Heart right ventricle (tissue), 16 donors: ENCODE measurements at regions not wholly inside any gene's neighbourhood (a gene's known extent, or its start where the extent isn't known, plus 50 kb on each side); places are given as distances from the start of the nearest gene placed in this dataset.
"Not testable (repeated sequence)": the region's sequence is repeated elsewhere in the genome, so short reads cannot be mapped to it uniquely, and the experiment has no call there.

Source experiments
- ATAC-seq, 8 donors: fragments of 200-7000 bp; cut with Tn5 transposase; one replicate each; pipeline ENCODE4 v1.9.1; 2020; ENCODE audit warnings: mild to moderate bottlenecking in 8 of 8, moderate library complexity in 8 of 8, moderate number of reproducible peaks in 1 of 8
- DNase-seq, 2 donors: peaks; one replicate each; pipeline ENCODE4 v3.0.0-alpha.2; 2020
- H3K27ac ChIP-seq, 10 donors: fragments of 200-600 bp; sonication (generic) in 2 of 10; one replicate each; pipeline versions ENCODE4 v1.5.0 to v1.8.0; 2020 to 2022; ENCODE audit warnings: mild to moderate bottlenecking in 3 of 10
- H3K27me3 ChIP-seq, 7 donors: fragments of 200-600 bp; one replicate each; pipeline ENCODE4 v1.8.0; 2021 to 2022; ENCODE audit warnings: mild to moderate bottlenecking in 2 of 7
- H3K36me3 ChIP-seq, 9 donors: fragments of 200-600 bp; sonication (generic) in 1 of 9; one replicate each; pipeline versions ENCODE4 v1.5.0 to v1.8.0; 2020 to 2022; ENCODE audit warnings: mild to moderate bottlenecking in 2 of 9
- H3K4me1 ChIP-seq, 9 donors: fragments of 200-600 bp; sonication (generic) in 1 of 9; one replicate each; pipeline versions ENCODE4 v1.5.0 to v1.8.0; 2020 to 2022; ENCODE audit warnings: mild to moderate bottlenecking in 4 of 9
- H3K4me3 ChIP-seq, 10 donors: fragments of 200-600 bp; sonication (generic) in 2 of 10; one replicate each; pipeline versions ENCODE4 v1.5.0 to v1.8.0; 2020 to 2022; ENCODE audit warnings: mild to moderate bottlenecking in 7 of 10, moderate library complexity in 2 of 10
- H3K9me3 ChIP-seq, 11 donors: fragments of 200-600 bp in 10 of 11; sonication (generic) in 2 of 11; one replicate each; pipeline versions ENCODE4 v1.5.0 to v1.8.0; 2013 to 2022; ENCODE audit warnings: mild to moderate bottlenecking in 2 of 11, control low read depth in 1 of 11, moderate library complexity in 1 of 11
- CTCF ChIP-seq, 9 donors: fragments of 200-600 bp; sonication (generic) in 2 of 9; IDR thresholded peaks; one replicate each; pipeline versions ENCODE4 v1.5.0 to v1.8.0; 2021 to 2022; ENCODE audit warnings: antibody characterized with exemption in 9 of 9, mild to moderate bottlenecking in 5 of 9, moderate library complexity in 1 of 9
- WGBS, 2 donors: extraction: QIAGEN DNeasy Blood & Tissue Kit; methylation state at CpG; one replicate each; pipeline ENCODE4 v1.1.7; 2013; ENCODE audit warnings: inconsistent platforms in 1 of 2; 5-methylcytosine and 5-hydroxymethylcytosine counted together
- intact Hi-C, 10 donors: fragments of 100-400 bp; cut with DNase I; formaldehyde crosslinking; loops; one replicate each; pipeline versions ENCODE4 v1.11.1 to v1.14.2; 2022
- donor health status: Arrhythmogenic right ventricular cardiomyopathy.
- donor health status: ischemic (EF 13 %, LVEDD 7.1; RV severe dilation, severe dysfunction).
- donor health status: healthy with polysubstance abuse.
- donor health status: DM: no; HTN: yes; CAD: no.
- donor health status: DM: no; HTN: no; CAD: no.
- donor health status: ischemic (EF 25% LVEDD 6.9; RV normal size, moderate dysfunction).
- donor health status: ischemic (EF 25% LVEDD 5.7; RV mildly dilated, moderate dysfunction).
- donor health status: healthy.
- donor health status: DM: yes; HTN: yes; CAD: no.
- donor health status: Ischemic cardiomyopathy.
- donor health status: ischemic (EF 35%, LVEDD 5.7; RV mildly dilated, moderate dysfunction).
- donor health status: nonischemic (EF 11% LVEDD 7.7; RV severe dilation, severe dysfunction).
- donor health status: DM: yes; HTN: yes; CAD: no.
- donor health status: PGD.
- donor health status: ischemic (EF 29% LVEDD 5.4; RV normal size, mild dysfunction).
- donor health status: nonischemic (EF 23%, LVEDD 6.1; RV moderate dilation, normal function).

GRCh38 chr13:79614250-79614918, 133.4 kb downstream of the NDFIP2 start:
- H3K36me3 ChIP-seq: no peaks in the 10 kb centered on the region
- no peak overlapping the region for H3K27ac ChIP-seq
- peaks cover 0 to 4% (median 0%) of the 10 kb centered on the region in 11 donors for H3K9me3 ChIP-seq
- intact Hi-C loops: no loop called here
- no peaks in the 10 kb centered on the region for H3K27me3 ChIP-seq
- ATAC-seq: no peak
- H3K4me3 ChIP-seq: no peak overlapping the region
- no peaks in the 10 kb centered on the region for H3K4me1 ChIP-seq
- no peak for DNase-seq
- no peak for TF ChIP-seq CTCF (IDR thresholded peaks at IDR 0.05)

- 78 to 83% methylated on average over 2 of the region's 2 CpGs for WGBS, 2 donors
- H3K27me3 ChIP-seq: no peaks in the 10 kb centered on the region
- H3K27ac ChIP-seq: no peak overlapping the region
- DNase-seq: no peak
- TF ChIP-seq CTCF (IDR thresholded peaks at IDR 0.05): no peak
- H3K36me3 ChIP-seq: no peaks in the 10 kb centered on the region
- no peak for ATAC-seq
- peaks cover 0 to 14% (median 0%) of the 10 kb centered on the region in 11 donors for H3K9me3 ChIP-seq
- H3K4me3 ChIP-seq: no peak overlapping the region
- intact Hi-C loops: no loop called here
- H3K4me1 ChIP-seq: no peaks in the 10 kb centered on the region
These were observed 131.6 kb downstream of the NDFIP2 start for GRCh38 chr13:79612604-79613003.

- H3K36me3 ChIP-seq, H3K4me3 ChIP-seq, intact Hi-C loops, H3K4me1 ChIP-seq, ATAC-seq, H3K27ac ChIP-seq, H3K27me3 ChIP-seq, DNase-seq: not testable (repeated sequence)
- peaks cover 0 to 22% (median 0%) of the 10 kb centered on the region in 11 donors for H3K9me3 ChIP-seq
These were observed 126.9 kb downstream of the NDFIP2 start for GRCh38 chr13:79607895-79608294.
